Heart left ventricle (tissue), 16 donors: ENCODE measurements at regions not wholly inside any gene's neighbourhood (a gene's known extent, or its start where the extent isn't known, plus 50 kb on each side); places are given as distances from the start of the nearest gene placed in this dataset.

ENCODE experiments used
- ATAC-seq, 4 donors: fragments of 200-7000 bp; cut with Tn5 transposase; one replicate each; pipeline ENCODE4 v1.9.1; 2020 to 2022; ENCODE audit warnings: moderate library complexity in 4 of 4, mild to moderate bottlenecking in 3 of 4, moderate number of reproducible peaks in 1 of 4
- DNase-seq, 5 donors: peaks; one replicate each; pipeline ENCODE4 v3.0.0-alpha.2; 2020
- H3K27ac ChIP-seq, 12 donors: fragments of 200-600 bp; sonication (generic) in 4 of 12; one replicate each; pipeline versions ENCODE4 v1.5.0 to v1.8.0; 2016 to 2022; ENCODE audit warnings: mild to moderate bottlenecking in 2 of 12
- H3K27me3 ChIP-seq, 9 donors: fragments of 200-600 bp; sonication (generic) in 2 of 9; one replicate each; pipeline versions ENCODE4 v1.5.1 to v1.8.0; 2016 to 2022; ENCODE audit warnings: mild to moderate bottlenecking in 3 of 9
- H3K36me3 ChIP-seq, 9 donors: fragments of 200-600 bp; sonication (generic) in 2 of 9; one replicate each; pipeline versions ENCODE4 v1.5.0 to v1.8.0; 2018 to 2022; ENCODE audit warnings: mild to moderate bottlenecking in 2 of 9
- H3K4me1 ChIP-seq, 12 donors: fragments of 200-600 bp; sonication (generic) in 4 of 12; one replicate each; pipeline versions ENCODE4 v1.5.0 to v1.8.0; 2016 to 2022; ENCODE audit warnings: mild to moderate bottlenecking in 3 of 12
- H3K4me3 ChIP-seq, 12 donors: fragments of 200-600 bp; sonication (generic) in 4 of 12; one replicate each; pipeline versions ENCODE4 v1.5.0 to v1.8.0; 2017 to 2022; ENCODE audit warnings: mild to moderate bottlenecking in 9 of 12, moderate library complexity in 4 of 12
- H3K9me3 ChIP-seq, 12 donors: fragments of 200-600 bp; sonication (generic) in 4 of 12; one replicate each; pipeline versions ENCODE4 v1.5.0 to v1.8.0; 2016 to 2022; ENCODE audit warnings: mild to moderate bottlenecking in 1 of 12
- POLR2A ChIP-seq, 2 donors: fragments of 450-650 bp; IDR thresholded peaks; one replicate each; pipeline ENCODE4 v1.6.1; 2017; ENCODE audit warnings: antibody characterized with exemption in 2 of 2, mild to moderate bottlenecking in 2 of 2, moderate library complexity in 2 of 2
- WGBS, 4 donors: extraction: QIAGEN DNeasy Blood & Tissue Kit in 2 of 4; methylation state at CpG; one replicate each; pipeline versions ENCODE4 v1.1.5 to v1.1.7; 2013 to 2018; 5-methylcytosine and 5-hydroxymethylcytosine counted together
- intact Hi-C, 10 donors: fragments of 100-400 bp; cut with DNase I; formaldehyde crosslinking; loops; one replicate each; pipeline versions ENCODE4 v1.11.1 to v1.14.2; 2022
- TF ChIP-seq, protein P1 (sequence below), 12 donors: fragments of 200-600 bp; sonication (generic) in 4 of 12; IDR thresholded peaks; one replicate each; pipeline versions ENCODE4 v1.5.0 to v1.8.0; 2018 to 2022; ENCODE audit warnings: antibody characterized with exemption in 12 of 12, mild to moderate bottlenecking in 5 of 12
- donor health status: ischemic (EF 13 %, LVEDD 7.1; RV severe dilation, severe dysfunction).
- donor health status: healthy with polysubstance abuse.
- donor health status: DM: no; HTN: yes; CAD: no.
- donor health status: DM: no; HTN: no; CAD: no.
- donor health status: ischemic (EF 25% LVEDD 6.9; RV normal size, moderate dysfunction).
- donor health status: ischemic (EF 25% LVEDD 5.7; RV mildly dilated, moderate dysfunction).
- donor health status: healthy.
- donor health status: DM: yes; HTN: yes; CAD: no.
- donor health status: ischemic (EF 35%, LVEDD 5.7; RV mildly dilated, moderate dysfunction).
- donor health status: nonischemic (EF 11% LVEDD 7.7; RV severe dilation, severe dysfunction).
- donor health status: DM: yes; HTN: yes; CAD: no.
- donor health status: PGD.
- donor health status: ischemic (EF 29% LVEDD 5.4; RV normal size, mild dysfunction).
- donor health status: nonischemic (EF 23%, LVEDD 6.1; RV moderate dilation, normal function).

- TF ChIP-seq, protein P1, sequence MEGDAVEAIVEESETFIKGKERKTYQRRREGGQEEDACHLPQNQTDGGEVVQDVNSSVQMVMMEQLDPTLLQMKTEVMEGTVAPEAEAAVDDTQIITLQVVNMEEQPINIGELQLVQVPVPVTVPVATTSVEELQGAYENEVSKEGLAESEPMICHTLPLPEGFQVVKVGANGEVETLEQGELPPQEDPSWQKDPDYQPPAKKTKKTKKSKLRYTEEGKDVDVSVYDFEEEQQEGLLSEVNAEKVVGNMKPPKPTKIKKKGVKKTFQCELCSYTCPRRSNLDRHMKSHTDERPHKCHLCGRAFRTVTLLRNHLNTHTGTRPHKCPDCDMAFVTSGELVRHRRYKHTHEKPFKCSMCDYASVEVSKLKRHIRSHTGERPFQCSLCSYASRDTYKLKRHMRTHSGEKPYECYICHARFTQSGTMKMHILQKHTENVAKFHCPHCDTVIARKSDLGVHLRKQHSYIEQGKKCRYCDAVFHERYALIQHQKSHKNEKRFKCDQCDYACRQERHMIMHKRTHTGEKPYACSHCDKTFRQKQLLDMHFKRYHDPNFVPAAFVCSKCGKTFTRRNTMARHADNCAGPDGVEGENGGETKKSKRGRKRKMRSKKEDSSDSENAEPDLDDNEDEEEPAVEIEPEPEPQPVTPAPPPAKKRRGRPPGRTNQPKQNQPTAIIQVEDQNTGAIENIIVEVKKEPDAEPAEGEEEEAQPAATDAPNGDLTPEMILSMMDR (IDR thresholded peaks at IDR 0.05) = no peak
- ATAC-seq (no peak), DNase-seq (no peak)
- H3K9me3 ChIP-seq = peaks cover 0 to 10% (median 0%) of the 10 kb centered on the region in 12 donors
- WGBS, 4 donors = 84 to 94% (median 92%) methylated on average over 2 of the region's 2 CpGs
- H3K27me3 ChIP-seq = no peaks in the 10 kb centered on the region
- H3K27ac ChIP-seq = no peak overlapping the region
- H3K4me1 ChIP-seq = no peaks in the 10 kb centered on the region
- H3K36me3 ChIP-seq = no peaks in the 10 kb centered on the region
- no peak overlapping the region for H3K4me3 ChIP-seq
- intact Hi-C loops = no loop called here
Measured at GRCh38 chr2:53417385-53417784, 350.2 kb upstream of the CHAC2 start.

GRCh38 chr2:53407363-53408080 lies 360.1 kb upstream of the CHAC2 start:
- intact Hi-C loops = no loop called here
- TF ChIP-seq POLR2A (IDR thresholded peaks at IDR 0.05) = no peak
- TF ChIP-seq, protein P1 (IDR thresholded peaks at IDR 0.05) = no peak
- ATAC-seq = no peak
- Histone ChIP-seq H3K4me1 (no peaks in the 10 kb centered on the region), H3K36me3 (no peaks in the 10 kb centered on the region), H3K9me3 (peaks cover 0 to 11% (median 0%) of the 10 kb centered on the region in 12 donors), H3K4me3 (no peak overlapping the region), H3K27ac (no peak overlapping the region), H3K27me3 (no peaks in the 10 kb centered on the region)
- WGBS, 4 donors = 85 to 95% (median 92%) methylated on average over 6 of the region's 6 CpGs
- DNase-seq = no peak

- 80 to 89% (median 86%) methylated on average over 4 of the region's 4 CpGs for WGBS, 4 donors
- no peak overlapping the region for H3K4me3 ChIP-seq
- no peaks in the 10 kb centered on the region for H3K27me3 ChIP-seq
- no peaks in the 10 kb centered on the region for H3K4me1 ChIP-seq
- intact Hi-C loops = no loop called here
- ATAC-seq (no peak), DNase-seq (no peak)
- no peak overlapping the region for H3K27ac ChIP-seq
- TF ChIP-seq, protein P1 (IDR thresholded peaks at IDR 0.05) = no peak
- TF ChIP-seq POLR2A (IDR thresholded peaks at IDR 0.05) = no peak
- H3K36me3 ChIP-seq = no peaks in the 10 kb centered on the region
- H3K9me3 ChIP-seq = peaks cover 0 to 6% (median 0%) of the 10 kb centered on the region in 12 donors
Measured at GRCh38 chr2:53403792-53404413, 363.7 kb upstream of the CHAC2 start.

DNA sequence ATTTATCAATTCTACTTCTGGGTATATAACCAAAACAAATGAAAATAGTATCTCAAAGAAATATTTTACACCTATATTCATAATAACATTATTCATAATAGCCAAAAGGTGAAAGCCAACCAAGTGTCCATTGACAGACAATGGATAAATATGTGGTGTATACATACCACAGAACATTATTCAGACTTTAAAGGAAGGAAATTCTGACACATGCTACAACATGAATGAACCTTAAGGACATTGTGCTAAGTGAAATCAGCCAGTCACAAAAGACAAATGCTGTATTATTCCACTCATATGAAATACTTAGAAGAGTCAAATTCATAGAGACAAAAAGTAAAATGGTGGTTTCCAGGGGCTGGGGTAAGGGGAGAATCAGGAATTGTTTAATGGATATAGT lies 370.5 kb upstream of the CHAC2 start:
- intact Hi-C loops = no loop called here
- Histone ChIP-seq H3K4me3 (no peak overlapping the region), H3K4me1 (no peaks in the 10 kb centered on the region)

More for the DNA sequence above, 370.5 kb upstream of the CHAC2 start:
- DNase-seq (no peak), ATAC-seq (no peak)
- H3K27me3 ChIP-seq = no peaks in the 10 kb centered on the region
- no peak for TF ChIP-seq POLR2A (IDR thresholded peaks at IDR 0.05)
- TF ChIP-seq, protein P1 (IDR thresholded peaks at IDR 0.05) = no peak
- H3K9me3 ChIP-seq = peaks cover 0 to 12% (median 0%) of the 10 kb centered on the region in 12 donors
- H3K27ac ChIP-seq = no peak overlapping the region
- no peaks in the 10 kb centered on the region for H3K36me3 ChIP-seq
